HG03060 (cell line): ENCODE measurements at regions not wholly inside any gene's neighbourhood (a gene's known extent, or its start where the extent isn't known, plus 50 kb on each side); places are given as distances from the start of the nearest gene placed in this dataset.
"Not testable (repeated sequence)": the region's sequence is repeated elsewhere in the genome, so short reads cannot be mapped to it uniquely, and the experiment has no call there.

Experiments
- ATAC-seq: cut with Tn5 transposase; IDR thresholded peaks from one replicate; pipeline ENCODE4 v1.9.1; 2021; ENCODE audit warnings: low read depth, moderate number of reproducible peaks; ENCODE audit not compliant: unreplicated experiment

DNA sequence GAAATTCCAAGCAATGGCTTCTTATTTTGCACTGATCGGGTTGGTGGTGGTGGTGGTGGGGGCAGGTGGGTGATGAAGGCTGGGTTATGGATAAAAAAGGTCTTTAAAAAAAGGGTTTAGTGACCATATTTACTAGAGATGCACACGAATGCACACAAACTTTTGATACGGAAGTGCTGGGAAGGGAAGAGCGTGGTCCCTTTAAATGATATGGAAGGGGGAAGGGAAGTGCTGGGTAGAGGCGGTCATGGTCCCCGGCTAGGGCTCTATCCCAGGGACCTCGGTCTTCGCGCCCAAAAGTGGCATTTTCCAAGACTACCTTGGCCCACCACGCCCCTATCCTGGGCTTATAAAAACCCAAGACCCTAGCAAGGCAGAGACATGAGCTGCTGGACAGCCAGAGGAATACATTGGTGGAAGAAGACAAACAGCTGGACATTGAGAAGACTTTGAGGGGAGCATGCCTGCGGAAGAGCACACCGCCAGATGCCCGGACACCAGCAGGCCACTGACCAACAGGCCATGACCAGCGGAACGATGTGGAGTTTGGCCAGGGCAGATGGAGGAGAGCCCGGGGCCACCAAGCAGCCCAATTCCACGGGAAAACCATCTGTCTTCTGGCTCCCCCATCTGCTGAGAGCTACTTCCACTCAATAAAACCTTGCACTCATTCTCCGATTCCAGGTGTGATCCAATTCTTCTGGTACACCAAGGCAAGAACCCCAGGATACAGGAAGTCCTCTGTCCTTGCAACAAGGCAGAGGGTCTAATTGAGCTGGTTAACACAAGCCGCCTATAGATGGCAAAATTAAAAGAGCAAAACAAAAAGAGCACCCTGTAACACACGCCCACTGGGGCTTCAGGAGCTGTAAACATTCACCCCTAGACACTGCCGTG is 1720.2 kb downstream of the MRPL39 start:
- no peak for ATAC-seq

DNA sequence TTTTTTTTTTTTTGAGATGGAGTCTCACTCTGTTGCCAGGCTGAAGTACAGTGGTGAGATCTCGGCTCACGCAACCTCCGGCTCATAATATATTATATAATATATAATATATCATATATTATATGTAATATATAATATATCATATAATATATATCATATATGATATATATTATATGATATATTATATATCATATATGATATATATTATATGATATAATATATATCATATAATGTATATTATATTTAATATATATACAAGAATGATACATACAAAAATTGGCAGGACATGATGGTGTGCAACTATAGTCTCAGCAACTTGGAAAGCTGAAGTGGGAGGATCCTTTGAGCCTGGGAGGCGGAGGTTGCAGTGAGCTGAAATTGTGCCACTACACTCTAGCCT is 1725.5 kb downstream of the MRPL39 start:
- no peak for ATAC-seq

DNA sequence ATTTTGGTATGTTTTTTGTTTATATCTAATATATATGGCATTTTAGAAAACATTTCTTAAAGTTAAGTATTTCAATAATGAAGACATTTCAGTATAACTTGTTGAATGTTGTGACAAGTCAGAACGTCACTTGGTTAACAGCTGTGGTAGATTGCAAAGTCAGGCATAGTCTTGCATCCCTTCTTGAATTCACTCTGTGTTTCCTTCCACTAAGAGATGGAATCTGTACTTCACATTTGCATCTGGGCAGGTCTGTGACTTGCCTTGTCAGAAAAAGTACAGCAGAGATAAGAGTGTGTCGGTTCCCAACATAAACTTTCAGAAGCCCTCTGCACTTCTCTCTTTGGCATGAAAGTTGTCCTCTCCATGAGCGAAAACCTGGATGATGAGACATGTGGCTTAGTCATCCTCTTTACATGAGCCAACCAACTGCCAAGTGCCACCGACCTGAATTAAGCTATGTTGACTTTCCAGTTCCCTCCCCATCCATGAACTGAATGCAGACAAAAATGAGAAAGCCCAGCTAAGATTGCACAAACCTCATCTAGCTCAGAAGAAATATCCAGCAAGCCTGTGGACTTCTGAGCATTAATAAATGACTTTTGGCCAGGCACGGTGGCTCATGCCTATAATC is 1730.2 kb downstream of the MRPL39 start:
- no peak for ATAC-seq

DNA sequence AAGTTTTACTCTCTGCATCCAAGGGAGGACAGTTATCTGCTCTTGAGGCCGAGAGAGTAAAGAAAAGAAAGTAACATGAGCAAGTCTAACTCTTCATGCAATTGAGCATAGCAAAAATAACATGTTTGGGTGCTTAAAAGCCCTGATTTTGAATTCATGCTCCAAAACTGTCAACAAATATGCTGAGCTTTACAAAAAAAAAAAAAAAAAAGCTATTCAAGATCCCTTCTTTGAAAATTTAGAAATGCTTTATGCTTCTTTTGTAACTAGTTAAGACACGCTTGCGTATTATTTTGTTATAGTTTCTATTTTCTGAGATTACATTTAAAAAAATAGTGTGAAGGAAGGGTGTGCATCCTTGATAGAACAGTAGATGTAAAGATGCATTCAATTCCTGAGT is 1733.0 kb downstream of the MRPL39 start:
- no peak for ATAC-seq

DNA sequence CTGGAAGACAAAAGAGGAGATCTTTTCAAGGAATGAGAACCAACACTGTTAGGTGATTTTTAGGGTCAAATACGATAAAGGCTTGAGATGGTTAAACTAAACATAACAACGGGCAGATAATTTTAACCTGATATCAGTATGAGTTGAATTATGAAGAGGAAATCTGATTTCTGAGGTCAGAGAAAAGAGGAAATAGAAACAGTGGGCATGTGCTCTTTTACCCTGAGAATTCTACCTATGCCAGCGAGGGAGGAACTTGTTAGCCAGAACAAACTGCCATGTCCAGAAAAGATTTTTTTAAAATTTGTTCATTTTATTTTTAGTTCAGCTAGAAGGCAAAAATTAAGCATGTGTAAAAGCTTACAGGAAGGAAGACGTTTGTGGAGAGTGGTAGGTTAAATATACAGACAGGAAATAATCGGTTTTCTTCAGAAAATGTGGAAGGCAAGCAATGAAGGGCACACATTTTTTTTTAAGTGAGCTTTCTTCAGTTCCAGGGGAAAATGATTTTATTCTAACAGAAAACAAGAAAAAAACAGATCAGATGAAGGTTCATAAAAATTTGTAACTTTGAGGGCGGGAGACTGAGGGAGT is 1745.3 kb downstream of the MRPL39 start:
- no peak for ATAC-seq

DNA sequence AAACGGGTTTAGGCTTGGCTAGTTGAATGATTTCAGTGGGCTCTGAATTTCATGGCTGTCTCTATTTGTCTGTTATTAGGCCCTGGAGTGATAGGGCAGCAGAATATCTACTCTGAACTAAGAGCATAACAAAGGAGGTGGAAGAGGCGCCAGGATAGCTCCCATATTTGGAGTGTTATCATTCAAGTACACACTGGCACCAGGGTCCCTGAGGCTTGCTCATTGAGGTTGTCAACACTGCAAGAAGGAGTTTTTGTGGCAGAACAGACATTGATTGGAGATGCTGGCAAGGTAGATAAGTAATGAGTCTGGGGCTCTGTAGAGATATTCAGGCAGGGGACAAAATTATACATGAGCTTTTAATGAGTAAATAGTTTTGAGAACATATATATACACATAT is 1748.4 kb downstream of the MRPL39 start:
- ATAC-seq, result no peak

DNA sequence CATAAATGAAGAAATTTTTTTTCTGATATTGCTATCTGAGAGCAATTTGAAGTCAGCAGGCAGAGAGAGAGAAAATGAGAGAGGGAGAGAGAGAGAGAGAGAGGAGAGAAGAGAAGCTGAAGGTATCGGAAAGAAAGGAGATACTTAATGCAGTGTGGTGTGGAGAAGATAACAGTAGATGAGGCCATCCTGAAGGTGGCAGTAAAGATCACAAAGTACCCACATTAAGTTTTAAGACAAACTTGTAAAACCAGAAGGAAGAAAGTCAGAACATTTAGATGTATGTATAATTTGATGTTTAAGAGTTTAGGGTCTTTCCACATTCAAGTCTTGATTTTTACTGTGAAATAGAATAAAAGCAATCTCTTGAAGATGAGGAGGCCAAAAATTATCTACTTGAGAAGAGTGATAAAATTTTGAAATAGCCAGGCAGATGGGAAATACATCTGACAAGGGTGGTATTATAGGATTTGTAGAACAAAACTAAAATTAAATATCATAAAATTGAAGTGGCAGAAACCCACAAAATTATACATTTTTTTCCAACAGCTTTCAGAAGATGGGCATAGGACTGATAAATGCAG is 1753.4 kb downstream of the MRPL39 start:
- peak; percentile 68 for ATAC-seq

DNA sequence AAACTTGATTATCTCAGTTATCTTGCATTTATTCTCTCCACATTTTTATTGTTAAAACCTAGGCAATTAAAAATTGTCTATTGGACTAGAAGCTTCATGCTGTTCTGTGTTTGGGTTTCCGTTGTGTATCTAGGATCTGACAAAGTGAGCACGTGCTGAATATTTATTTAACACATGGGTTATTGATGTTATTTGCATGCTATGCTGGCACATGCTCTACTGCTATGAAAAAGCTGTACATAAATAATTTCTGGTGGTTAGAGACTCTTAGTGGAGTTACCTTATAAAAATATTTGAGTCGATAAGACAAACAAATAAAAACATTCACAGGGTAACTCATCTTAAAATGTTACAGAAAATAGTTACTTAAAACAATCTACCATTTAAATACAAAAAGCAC is 1769.7 kb downstream of the MRPL39 start:
- ATAC-seq, result no peak

DNA sequence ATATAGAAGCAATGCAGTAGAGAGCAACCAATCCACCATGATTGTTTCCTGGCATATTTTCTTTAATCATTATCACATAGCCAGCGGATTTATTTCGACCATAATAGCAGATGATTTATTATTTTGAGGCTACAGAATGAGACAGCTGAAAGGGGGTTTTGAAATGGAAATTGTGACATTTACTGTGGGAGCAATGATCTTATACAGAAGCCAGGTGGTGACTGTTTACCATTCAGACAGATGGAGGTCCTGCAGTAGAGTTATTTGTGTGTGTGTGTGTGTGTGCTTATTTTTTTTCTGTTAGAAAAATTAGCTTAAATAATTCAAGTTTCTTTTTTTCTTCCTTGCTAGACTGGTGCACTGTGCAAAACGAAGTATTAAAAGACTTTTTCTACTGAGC is 1784.5 kb downstream of the MRPL39 start:
- no peak for ATAC-seq

DNA sequence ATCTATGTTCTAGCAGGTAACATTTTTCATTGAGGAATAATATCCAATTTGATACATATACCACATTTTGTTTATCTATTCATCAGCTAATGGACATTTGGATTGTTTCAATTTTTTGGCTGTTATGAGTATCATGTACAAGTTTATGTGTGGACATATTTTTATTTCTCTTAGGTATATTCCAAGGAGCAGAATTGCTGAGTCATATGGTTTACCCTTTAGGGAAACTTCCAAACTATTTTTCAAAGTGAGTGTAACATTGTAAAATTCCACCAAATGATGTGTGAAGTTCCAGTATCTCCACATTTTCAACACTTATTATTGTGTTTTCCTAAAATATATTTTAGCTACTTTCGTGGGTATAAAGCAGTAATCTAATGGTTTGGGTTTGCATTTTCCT is 1789.9 kb downstream of the MRPL39 start:
- ATAC-seq, result no peak

DNA sequence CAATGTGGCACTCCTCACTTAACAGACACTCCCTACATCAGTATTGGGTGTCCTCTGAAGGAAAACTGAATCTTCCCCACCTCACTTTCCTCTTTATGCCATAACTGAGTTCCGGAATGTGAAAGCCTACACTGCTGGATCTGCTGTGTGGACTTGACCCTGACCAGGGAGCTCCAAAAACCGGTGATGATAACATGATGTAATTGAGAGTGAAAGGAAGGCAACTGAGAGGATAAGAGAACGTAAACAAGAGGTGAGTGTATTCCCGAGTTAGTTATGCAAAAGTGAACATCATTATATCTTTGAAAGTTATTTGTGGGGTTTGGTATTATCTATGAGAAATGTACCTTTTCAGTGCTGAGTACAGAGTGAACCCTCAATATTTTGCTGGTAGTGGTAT is 1794.8 kb downstream of the MRPL39 start:
- no peak for ATAC-seq

DNA sequence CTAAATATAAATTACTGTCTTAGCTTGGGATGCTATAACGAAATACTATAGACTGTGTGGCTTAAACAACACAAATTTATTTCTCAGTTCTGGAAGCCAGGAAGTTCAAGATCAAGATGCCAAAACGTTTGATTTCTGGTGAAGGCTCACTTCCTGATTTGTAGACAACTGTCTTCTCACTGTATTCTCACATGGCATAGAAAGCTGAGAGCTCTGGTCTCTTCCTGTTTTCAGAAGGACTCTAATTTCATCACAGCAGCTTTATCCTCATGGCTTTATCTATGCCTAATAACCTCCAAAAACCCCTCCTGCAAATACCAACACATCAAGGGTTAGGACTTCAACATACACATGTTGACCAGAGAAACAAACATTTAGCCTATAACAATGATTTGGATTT is 1795.5 kb downstream of the MRPL39 start:
- no peak for ATAC-seq

DNA sequence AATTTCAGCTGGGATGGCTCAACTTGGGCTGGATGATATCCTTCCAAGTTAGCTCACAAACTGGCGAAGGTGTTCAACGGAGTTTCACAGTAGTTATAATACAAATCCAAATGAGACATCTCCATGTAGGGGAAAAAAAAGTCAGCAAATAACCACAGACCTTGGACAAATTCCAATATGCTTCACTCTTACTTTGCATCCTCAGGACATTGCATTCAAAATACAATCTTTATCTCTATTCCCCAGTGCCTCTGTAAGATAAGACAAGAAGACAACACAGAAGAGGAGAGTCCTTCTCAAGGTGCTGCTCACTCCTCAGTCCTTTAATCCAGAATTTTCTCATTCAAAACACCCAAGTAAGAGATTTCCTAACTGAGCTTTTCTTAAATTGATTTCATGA is 1797.7 kb downstream of the MRPL39 start:
- no peak for ATAC-seq

DNA sequence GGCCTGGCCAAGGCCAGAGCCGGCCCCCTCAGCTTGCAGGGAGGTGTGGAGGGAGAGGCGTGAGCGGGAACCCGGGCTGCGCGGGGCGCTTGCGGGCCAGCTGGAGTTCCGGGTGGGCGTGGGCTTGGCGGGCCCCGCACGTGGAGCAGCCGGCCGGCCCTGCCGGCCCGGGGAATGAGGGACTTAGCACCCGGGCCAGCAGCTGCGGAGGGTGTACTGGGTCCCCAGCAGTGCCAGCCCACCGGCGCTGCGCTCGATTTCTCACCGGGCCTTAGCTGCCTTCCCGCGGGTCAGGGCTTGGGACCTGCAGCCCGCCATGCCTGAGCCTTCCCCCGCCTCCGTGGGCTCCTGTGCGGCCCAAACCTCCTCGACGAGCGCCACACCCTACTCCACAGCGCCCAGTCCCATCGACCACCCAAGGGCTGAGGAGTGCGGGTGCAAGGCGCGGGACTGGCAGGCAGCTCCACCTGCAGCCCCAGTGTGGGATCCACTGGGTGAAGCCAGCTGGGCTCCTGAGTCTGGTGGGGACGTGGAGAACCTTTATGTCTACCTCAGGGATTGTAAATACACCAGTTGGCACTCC is 1800.2 kb downstream of the MRPL39 start:
- not testable (repeated sequence) for ATAC-seq

DNA sequence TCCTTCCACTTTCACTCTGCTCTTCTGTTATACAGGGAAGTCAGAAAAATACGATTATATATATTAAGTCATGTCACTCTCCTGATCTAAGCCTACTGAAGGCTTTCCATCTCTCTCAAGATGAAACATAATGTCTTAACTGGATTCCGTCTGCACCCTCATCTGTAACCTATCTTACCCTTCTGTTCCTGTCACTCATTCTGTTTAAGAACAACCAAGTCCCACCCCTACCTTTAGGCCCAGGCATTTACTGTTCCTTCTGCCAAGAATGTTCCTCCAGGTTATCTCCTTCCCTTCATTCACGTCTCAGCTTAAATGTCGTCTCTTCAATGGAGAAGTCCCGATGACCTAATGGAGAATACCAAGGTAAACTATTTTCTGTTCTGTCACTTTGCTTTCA is 1802.4 kb downstream of the MRPL39 start:
- no peak for ATAC-seq

DNA sequence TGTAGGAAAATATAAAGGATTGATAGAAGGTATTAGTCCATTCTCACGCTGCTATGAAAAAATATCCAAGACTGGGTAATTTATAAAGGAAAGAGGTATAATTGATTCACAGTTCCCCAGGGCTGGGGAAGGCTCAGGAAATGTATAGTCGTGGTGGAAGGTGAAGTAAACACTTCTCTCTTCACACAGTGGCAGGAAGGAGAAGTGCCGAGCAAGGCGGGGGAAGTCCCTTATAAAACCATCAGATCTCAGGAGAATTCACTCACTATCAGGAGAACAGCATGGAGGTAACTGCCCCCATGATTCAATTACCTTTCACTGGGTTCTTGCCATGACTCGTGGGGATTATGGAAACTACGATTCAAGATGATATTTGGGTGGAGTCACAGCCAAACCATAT is 1806.0 kb downstream of the MRPL39 start:
- ATAC-seq, result no peak

DNA sequence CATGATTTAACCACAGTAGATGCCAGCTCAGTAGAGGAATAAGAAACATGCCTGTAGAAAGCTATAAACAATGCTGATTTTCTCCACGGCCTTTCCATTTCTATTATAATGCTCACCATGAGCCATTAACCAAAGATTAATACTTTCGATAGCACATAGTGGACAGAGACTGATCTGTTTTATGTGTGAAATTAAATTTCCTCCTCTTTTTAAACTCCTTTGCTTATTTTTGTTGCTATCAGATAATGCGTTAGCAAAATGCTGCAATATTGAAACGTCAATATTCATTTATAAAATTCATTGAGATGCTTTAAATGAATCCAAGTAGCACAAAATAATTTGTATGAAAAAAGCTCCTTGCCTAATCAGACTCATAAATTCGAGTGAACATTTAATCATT is 1807.9 kb downstream of the MRPL39 start:
- ATAC-seq, result no peak

DNA sequence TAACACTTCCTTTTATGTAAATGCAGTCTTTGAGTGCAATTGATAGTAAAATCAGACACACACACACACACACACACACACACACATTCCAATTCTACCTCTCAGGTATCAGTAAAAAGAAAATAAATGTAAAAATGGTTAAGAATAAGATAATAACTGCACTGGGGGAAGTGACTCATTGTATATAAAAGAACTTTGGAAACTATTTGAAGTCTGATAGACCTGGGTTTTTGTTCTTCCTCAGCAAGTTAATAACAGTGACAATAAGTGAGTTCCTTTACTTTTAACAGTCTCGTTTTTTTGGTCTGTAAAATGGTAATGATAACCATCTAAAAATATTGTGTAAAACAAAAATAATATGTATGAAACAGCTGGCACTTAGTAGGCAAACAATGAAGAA is 1815.0 kb downstream of the MRPL39 start:
- ATAC-seq, result no peak

DNA sequence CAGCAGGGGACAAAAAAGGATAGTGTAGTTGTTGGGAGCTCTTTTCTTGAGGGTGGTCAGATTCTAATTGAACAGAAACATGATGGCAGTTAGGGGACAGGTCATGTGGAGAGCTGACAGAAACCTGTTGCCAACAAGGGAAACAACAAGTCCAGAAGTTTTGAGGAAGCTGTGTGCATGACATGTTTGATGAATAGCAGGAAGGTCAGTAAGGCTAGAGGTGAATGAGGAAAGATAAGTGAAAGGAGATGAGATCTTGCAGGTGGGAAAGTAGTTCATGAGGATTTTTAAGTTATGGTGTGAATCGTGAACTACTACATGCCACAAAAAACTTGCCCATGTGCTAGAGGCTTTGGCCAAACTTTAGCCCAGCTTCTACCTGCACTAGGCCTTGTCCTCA is 1817.4 kb downstream of the MRPL39 start:
- no peak for ATAC-seq

DNA sequence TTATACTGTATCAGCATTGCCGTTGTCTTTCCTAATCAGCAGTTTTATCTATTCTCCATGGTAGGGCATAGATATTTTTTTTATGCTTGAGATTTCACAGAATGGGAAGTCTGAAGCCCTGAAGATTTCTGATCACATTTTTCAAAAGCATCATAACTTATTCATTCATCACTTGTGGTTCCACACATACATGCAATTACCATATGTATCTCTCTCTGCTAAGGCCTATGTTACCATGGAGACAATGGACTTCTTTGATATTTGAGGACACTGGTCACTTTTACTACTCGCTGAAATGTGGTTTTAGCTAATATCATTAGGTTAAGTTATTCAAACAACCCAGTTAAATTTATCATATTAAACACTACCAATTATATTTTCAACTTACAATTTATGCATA is 1827.0 kb downstream of the MRPL39 start:
- no peak for ATAC-seq

DNA sequence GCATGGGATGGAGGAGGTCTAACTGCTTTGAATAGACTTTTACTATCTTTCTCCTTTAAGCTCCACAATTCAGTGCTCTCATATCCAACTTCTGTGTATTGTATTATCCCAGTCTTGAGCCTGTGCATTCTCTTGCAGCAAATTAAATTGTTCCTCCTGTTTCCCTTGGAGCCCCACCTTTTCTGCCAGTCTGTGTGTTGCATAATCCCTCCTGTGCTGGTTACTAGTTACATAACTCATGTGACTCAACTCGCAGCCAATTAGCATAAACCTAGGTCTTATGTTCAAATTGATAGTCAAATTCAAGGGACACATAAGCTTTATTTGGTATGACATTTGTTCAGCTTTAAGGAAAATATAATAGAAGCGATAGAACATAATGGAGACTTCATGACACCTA is 1863.5 kb downstream of the MRPL39 start:
- no peak for ATAC-seq
